Choroid plexus epithelial cell (primary cell): ENCODE measurements at regions not wholly inside any gene's neighbourhood (a gene's known extent, or its start where the extent isn't known, plus 50 kb on each side); places are given as distances from the start of the nearest gene placed in this dataset.

Experiments used
- DNase-seq: peaks from one replicate; pipeline ENCODE4 v3.0.0-alpha.2; 2010; ENCODE audit warnings: low read depth
- H3K4me3 ChIP-seq: 2 replicates; pipeline ENCODE4 v1.5.1; 2011; ENCODE audit warnings: low read depth, mild to moderate bottlenecking, control low read depth, low read length, moderate library complexity
- CTCF ChIP-seq: conservative IDR thresholded peaks from 2 replicates; pipeline ENCODE4 v1.5.1; 2011; ENCODE audit warnings: low read depth, mild to moderate bottlenecking, control low read depth, inconsistent platforms, low read length, moderate library complexity

GRCh38 chr13:84049443-84050219 lies 167.4 kb upstream of the SLITRK1 start:
- no peak for TF ChIP-seq CTCF
- no peak for DNase-seq
- H3K4me3 ChIP-seq: no peak overlapping the region

GRCh38 chr13:84044805-84045204 lies 162.5 kb upstream of the SLITRK1 start:
- H3K4me3 ChIP-seq: no peak overlapping the region
- TF ChIP-seq CTCF: no peak
- no peak for DNase-seq

GRCh38 chr13:84038001-84038400 lies 155.7 kb upstream of the SLITRK1 start:
- H3K4me3 ChIP-seq: no peak overlapping the region
- no peak for DNase-seq
- TF ChIP-seq CTCF: no peak

- no peak for TF ChIP-seq CTCF
- no peak overlapping the region for H3K4me3 ChIP-seq
- peak; percentile 12 for DNase-seq
Observed at GRCh38 chr13:84032116-84032515, 149.8 kb upstream of the SLITRK1 start.

GRCh38 chr13:84031120-84031519 lies 148.8 kb upstream of the SLITRK1 start:
- no peak overlapping the region for H3K4me3 ChIP-seq
- no peak for DNase-seq

GRCh38 chr13:84029396-84029795 lies 147.1 kb upstream of the SLITRK1 start:
- no peak for TF ChIP-seq CTCF
- H3K4me3 ChIP-seq: no peak overlapping the region
- no peak for DNase-seq

More at GRCh38 chr13:84031120-84031519, 148.8 kb upstream of the SLITRK1 start:
- no peak for TF ChIP-seq CTCF

GRCh38 chr13:84025824-84026223 lies 143.6 kb upstream of the SLITRK1 start:
- no peak overlapping the region for H3K4me3 ChIP-seq
- no peak for TF ChIP-seq CTCF
- DNase-seq: no peak
